Caco-2 (cell line): ENCODE measurements at regions not wholly inside any gene's neighbourhood (a gene's known extent, or its start where the extent isn't known, plus 50 kb on each side); places are given as distances from the start of the nearest gene placed in this dataset.

Source experiments
- BruUV-seq: library from RNA; stranded (reverse); fragments of 400-500 nt; replicated peaks from 2 replicates; lab custom pipeline; 2021; lab: Mats Ljungman, UMichigan
- CTCF ChIA-PET: fragments of 300-600 bp; sonication (Branson Sonifier 250); formaldehyde crosslinking; loops from one replicate; lab custom pipeline; 2022; ENCODE audit warnings: antibody characterized with exemption; lab: Charles Lee
- POLR2A ChIA-PET: fragments of 300-600 bp; sonication (Branson Sonifier 250); formaldehyde crosslinking; loops from one replicate; lab custom pipeline; 2022; ENCODE audit warnings: antibody characterized with exemption; lab: Charles Lee
- DNase-seq, 2 experiments: peaks; one replicate each; pipeline versions ENCODE4 v3.0.0 to v3.0.0-alpha.2; 2020 to 2022
- H3K27me3 ChIP-seq: replicated peaks from 2 replicates; pipeline ENCODE4 v1.6.0; 2011; ENCODE audit warnings: low read length; ENCODE audit not compliant: control insufficient read depth, insufficient read depth
- H3K36me3 ChIP-seq: 2 replicates; pipeline ENCODE4 v1.5.1; 2011; ENCODE audit warnings: low read length; ENCODE audit not compliant: control insufficient read depth, insufficient read depth
- H3K4me1 ChIP-seq: fragments of 250-450 bp; sonication (Bioruptor Pico); 2 replicates; pipeline ENCODE4 v1.5.1; 2020; ENCODE audit warnings: mild to moderate bottlenecking
- H3K4me3 ChIP-seq: 2 replicates; pipeline ENCODE4 v1.5.1; 2011; ENCODE audit warnings: low read depth, mild to moderate bottlenecking, control low read depth, low read length
- H3K9me3 ChIP-seq: fragments of 250-450 bp; sonication (Bioruptor Pico); 2 replicates; pipeline ENCODE4 v1.5.1; 2020; ENCODE audit warnings: mild to moderate bottlenecking, moderate library complexity
- H3K27ac Mint-ChIP-seq: one replicate; pipeline ENCODE4 v1.8.0; 2022; ENCODE audit warnings: mixed read lengths; ENCODE audit not compliant: unreplicated experiment
- H3K27me3 Mint-ChIP-seq: one replicate; pipeline ENCODE4 v1.8.0; 2022; ENCODE audit warnings: mixed read lengths; ENCODE audit not compliant: insufficient read depth, unreplicated experiment
- H3K36me3 Mint-ChIP-seq: one replicate; pipeline ENCODE4 v1.8.0; 2022; ENCODE audit warnings: mild to moderate bottlenecking, mixed read lengths; ENCODE audit not compliant: insufficient read depth, unreplicated experiment
- H3K4me1 Mint-ChIP-seq: one replicate; pipeline ENCODE4 v1.8.0; 2022; ENCODE audit warnings: low read depth, mixed read lengths; ENCODE audit not compliant: unreplicated experiment
- H3K4me3 Mint-ChIP-seq: one replicate; pipeline ENCODE4 v1.8.0; 2022; ENCODE audit warnings: mild to moderate bottlenecking, moderate library complexity, mixed read lengths; ENCODE audit not compliant: unreplicated experiment
- H3K9me3 Mint-ChIP-seq: one replicate; pipeline ENCODE4 v1.8.0; 2022; ENCODE audit warnings: mixed read lengths; ENCODE audit not compliant: unreplicated experiment
- intact Hi-C: fragments of 100-400 bp; cut with micrococcal nuclease; formaldehyde crosslinking; loops from one replicate; pipeline ENCODE4 v1.10.0; 2022; ENCODE audit not compliant: unreplicated experiment
- TF ChIP-seq, protein P1 (sequence below), 2 experiments: fragments of 200-600 bp in 1 of 2; IDR thresholded peaks; 1 replicate in 1 of 2; 2 replicates in 1 of 2; pipeline versions ENCODE4 v1.5.1 to v1.8.0; 2011 to 2022; ENCODE audit warnings: antibody characterized with exemption in 1 of 2, control low read depth in 1 of 2, inconsistent platforms in 1 of 2, low read depth in 1 of 2, low read length in 1 of 2, mild to moderate bottlenecking in 1 of 2, moderate library complexity in 1 of 2; ENCODE audit not compliant: insufficient read depth in 1 of 2, severe bottlenecking in 1 of 2, unreplicated experiment in 1 of 2

DNA sequence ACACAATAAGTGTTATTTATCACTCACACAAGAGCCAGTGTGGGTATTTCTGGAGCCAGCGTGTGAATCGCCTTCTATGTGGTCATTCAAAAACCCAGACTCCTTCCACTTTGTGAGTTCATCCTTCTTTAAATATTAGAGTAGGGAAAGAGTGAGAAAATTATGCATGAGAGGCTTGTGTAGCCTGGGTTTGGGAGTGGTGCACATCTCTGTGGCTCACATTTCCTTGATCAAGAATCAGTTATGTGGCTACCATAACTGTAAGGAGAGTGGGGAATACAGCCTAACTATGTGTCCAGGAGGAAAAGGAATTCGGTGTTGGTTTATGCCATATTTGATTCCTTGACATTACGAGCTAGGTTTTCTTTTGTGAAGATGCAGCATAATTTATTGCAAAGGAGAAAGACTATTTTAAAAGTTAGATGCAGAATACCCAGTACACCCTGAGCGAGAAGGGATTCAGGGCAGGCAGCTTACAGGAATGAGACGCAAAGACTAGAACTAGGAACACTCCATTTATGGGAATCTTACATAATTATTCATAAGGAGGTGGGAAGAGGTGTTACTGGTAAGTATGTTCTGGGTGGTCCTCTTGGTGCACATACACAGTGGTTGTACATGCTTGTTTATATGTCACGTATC, 638.5 kb downstream of the COL12A1 start:
- CTCF ChIA-PET = no interaction called here
- no peak overlapping the region for H3K4me3 Mint-ChIP-seq
- BruUV-seq = no TSS peak
- DNase-seq = no peak
- no peaks in the 10 kb centered on the region for H3K36me3 Mint-ChIP-seq
- POLR2A ChIA-PET = no interaction called here
- H3K9me3 Mint-ChIP-seq = no peaks in the 10 kb centered on the region
- no peaks in the 10 kb centered on the region for H3K4me1 Mint-ChIP-seq
- Histone ChIP-seq H3K27me3 (no peaks in the 10 kb centered on the region), H3K9me3 (no peaks in the 10 kb centered on the region), H3K4me3 (no peak overlapping the region), H3K4me1 (no peaks in the 10 kb centered on the region), H3K36me3 (no peaks in the 10 kb centered on the region)
- no peak overlapping the region for H3K27ac Mint-ChIP-seq
- H3K27me3 Mint-ChIP-seq = no peaks in the 10 kb centered on the region
- TF ChIP-seq, protein P1, sequence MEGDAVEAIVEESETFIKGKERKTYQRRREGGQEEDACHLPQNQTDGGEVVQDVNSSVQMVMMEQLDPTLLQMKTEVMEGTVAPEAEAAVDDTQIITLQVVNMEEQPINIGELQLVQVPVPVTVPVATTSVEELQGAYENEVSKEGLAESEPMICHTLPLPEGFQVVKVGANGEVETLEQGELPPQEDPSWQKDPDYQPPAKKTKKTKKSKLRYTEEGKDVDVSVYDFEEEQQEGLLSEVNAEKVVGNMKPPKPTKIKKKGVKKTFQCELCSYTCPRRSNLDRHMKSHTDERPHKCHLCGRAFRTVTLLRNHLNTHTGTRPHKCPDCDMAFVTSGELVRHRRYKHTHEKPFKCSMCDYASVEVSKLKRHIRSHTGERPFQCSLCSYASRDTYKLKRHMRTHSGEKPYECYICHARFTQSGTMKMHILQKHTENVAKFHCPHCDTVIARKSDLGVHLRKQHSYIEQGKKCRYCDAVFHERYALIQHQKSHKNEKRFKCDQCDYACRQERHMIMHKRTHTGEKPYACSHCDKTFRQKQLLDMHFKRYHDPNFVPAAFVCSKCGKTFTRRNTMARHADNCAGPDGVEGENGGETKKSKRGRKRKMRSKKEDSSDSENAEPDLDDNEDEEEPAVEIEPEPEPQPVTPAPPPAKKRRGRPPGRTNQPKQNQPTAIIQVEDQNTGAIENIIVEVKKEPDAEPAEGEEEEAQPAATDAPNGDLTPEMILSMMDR (IDR thresholded peaks at IDR 0.05; ENCODE audit: insufficient read depth in 1 of 2, low read depth in 1 of 2, low read length in 1 of 2, severe bottlenecking in 1 of 2, unreplicated experiment in 1 of 2) = no peak
- intact Hi-C loops = no loop called here

- Histone ChIP-seq H3K4me1 (no peaks in the 10 kb centered on the region), H3K4me3 (no peak overlapping the region), H3K9me3 (no peaks in the 10 kb centered on the region), H3K27me3 (no peaks in the 10 kb centered on the region), H3K36me3 (no peaks in the 10 kb centered on the region)
- no peak overlapping the region for H3K4me3 Mint-ChIP-seq
- no peaks in the 10 kb centered on the region for H3K36me3 Mint-ChIP-seq
- no peaks in the 10 kb centered on the region for H3K4me1 Mint-ChIP-seq
- no peak for DNase-seq
- BruUV-seq = no TSS peak
- ChIA-PET POLR2A (no interaction called here), CTCF (no interaction called here)
- H3K9me3 Mint-ChIP-seq = no peaks in the 10 kb centered on the region
- no peaks in the 10 kb centered on the region for H3K27me3 Mint-ChIP-seq
- TF ChIP-seq, protein P1 (IDR thresholded peaks at IDR 0.05; ENCODE audit: insufficient read depth in 1 of 2, low read depth in 1 of 2, low read length in 1 of 2, severe bottlenecking in 1 of 2, unreplicated experiment in 1 of 2) = no peak
- H3K27ac Mint-ChIP-seq = no peak overlapping the region
- intact Hi-C loops = no loop called here
Observed at GRCh38 chr6:74557236-74557635, 648.6 kb downstream of the COL12A1 start.

GRCh38 chr6:74554041-74554440, 651.8 kb downstream of the COL12A1 start:
- Histone ChIP-seq H3K4me1 (no peaks in the 10 kb centered on the region), H3K36me3 (no peaks in the 10 kb centered on the region), H3K4me3 (no peak overlapping the region), H3K9me3 (no peaks in the 10 kb centered on the region), H3K27me3 (no peaks in the 10 kb centered on the region)
- no TSS peak for BruUV-seq
- Mint-ChIP-seq H3K27me3 (no peaks in the 10 kb centered on the region), H3K27ac (no peak overlapping the region), H3K4me1 (no peaks in the 10 kb centered on the region), H3K9me3 (no peaks in the 10 kb centered on the region), H3K36me3 (no peaks in the 10 kb centered on the region), H3K4me3 (no peak overlapping the region)
- no peak for DNase-seq
- ChIA-PET POLR2A (no interaction called here), CTCF (no interaction called here)
- intact Hi-C loops = no loop called here
- TF ChIP-seq, protein P1 (IDR thresholded peaks at IDR 0.05; ENCODE audit: insufficient read depth in 1 of 2, low read depth in 1 of 2, low read length in 1 of 2, severe bottlenecking in 1 of 2, unreplicated experiment in 1 of 2) = no peak
